ENCODE measurements at regions not wholly inside any gene's neighbourhood (a gene's known extent, or its start where the extent isn't known, plus 50 kb on each side); places are given as distances from the start of the nearest gene placed in this dataset.

DNA sequence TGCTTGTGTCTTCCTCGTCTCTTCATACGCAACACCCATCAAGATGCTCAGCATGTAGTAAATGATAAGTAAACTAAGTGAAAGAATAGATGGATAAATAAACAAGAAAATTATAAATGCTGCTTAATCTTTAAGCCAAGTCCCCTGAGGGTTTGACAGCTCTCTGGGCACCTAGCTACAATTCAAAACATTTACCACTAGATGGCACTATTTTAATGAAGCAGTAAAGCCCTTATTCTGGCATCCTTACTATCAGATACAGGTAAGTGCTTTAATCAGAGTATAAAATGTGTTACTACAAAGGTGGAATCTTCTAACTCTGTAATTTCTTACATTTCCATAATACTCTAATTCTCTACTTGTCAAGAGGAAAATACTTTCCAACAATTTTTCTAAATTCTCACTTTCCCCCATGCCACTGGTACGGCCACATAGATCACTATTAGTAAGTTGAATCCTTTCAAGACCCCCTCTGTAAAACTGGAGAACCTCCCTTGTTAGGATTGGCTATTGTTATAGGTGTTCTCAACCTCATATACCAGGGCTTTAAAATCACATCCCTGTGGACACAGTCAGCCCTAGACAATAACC lies 137.8 kb downstream of the BARHL2 start:
- no peaks in the 10 kb centered on the region for H3K4me1 Mint-ChIP-seq (ENCODE audit: low read depth)
- ATAC-seq (replicated peaks in 1 of 2) (no peak), DNase-seq (no peak)
- H3K36me3 Mint-ChIP-seq (ENCODE audit: insufficient read depth in 2 of 2) = no peaks in the 10 kb centered on the region
- H3K27me3 Mint-ChIP-seq (ENCODE audit: low read depth) = peaks cover 7% of the 10 kb centered on the region
- no peaks in the 10 kb centered on the region for H3K9me3 Mint-ChIP-seq
- H3K27ac Mint-ChIP-seq = no peak overlapping the region
- no peak overlapping the region for H3K4me3 Mint-ChIP-seq

DNA sequence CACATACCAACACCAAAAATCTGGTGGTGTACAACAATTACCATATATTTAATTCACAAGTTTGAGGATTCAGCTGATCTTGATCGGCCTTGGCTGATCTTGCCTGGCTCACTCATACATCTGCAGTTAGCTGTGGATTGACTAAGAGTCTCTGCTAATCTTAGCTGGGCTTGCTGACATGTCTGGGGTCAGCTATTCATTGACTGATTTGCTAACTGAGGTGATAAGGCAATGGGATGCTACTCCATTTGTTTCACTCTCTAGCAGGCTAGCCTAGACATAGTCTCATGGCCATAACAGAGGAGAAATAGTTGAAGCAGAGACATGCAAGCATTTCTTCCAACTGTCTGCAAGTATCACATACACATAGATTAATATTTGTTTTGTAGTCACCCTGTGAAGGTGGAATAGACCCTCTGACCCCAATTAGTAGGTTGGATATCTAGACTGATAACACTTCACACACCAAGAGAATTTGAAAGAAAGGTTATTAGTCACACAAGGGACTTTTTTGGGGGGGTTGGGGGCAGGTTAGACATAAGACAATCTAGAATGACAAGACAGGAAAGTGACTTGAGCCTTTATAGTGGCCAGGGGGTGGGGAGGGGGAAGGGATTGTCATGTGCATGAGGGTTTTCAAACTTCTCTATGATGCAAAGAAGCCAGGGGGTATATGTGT lies 142.3 kb downstream of the BARHL2 start:
- H3K36me3 Mint-ChIP-seq (ENCODE audit: insufficient read depth in 2 of 2) = no peaks in the 10 kb centered on the region
- H3K27me3 Mint-ChIP-seq (ENCODE audit: low read depth) = no peaks in the 10 kb centered on the region
- H3K27ac Mint-ChIP-seq = no peak overlapping the region
- no peak for ATAC-seq (replicated peaks in 1 of 2)
- no peaks in the 10 kb centered on the region for H3K4me1 Mint-ChIP-seq (ENCODE audit: low read depth)
- H3K4me3 Mint-ChIP-seq = no peak overlapping the region
- H3K9me3 Mint-ChIP-seq = no peaks in the 10 kb centered on the region
- no peak for DNase-seq

DNA sequence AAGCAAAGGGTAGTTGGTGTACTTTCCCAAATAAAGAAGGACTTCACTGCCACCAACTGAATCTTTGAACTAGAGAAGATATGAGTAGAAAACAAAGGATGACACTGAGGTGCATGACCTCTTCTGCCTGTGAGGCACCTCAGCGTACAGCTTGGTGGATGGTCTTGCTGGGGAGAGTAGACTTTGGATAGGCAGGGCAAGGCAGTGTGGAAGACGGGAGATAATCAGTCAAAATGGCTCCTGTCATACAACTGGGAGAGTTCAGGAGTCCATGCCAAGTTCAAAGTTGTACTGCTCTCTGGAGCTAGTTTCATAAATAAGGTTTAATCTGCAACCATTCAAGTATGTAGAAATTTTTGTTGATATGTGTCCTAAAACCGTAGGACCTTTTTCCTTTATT lies 143.4 kb downstream of the BARHL2 start:
- Mint-ChIP-seq H3K4me1 (ENCODE audit: low read depth) (no peaks in the 10 kb centered on the region), H3K27me3 (ENCODE audit: low read depth) (no peaks in the 10 kb centered on the region), H3K27ac (no peak overlapping the region), H3K36me3 (ENCODE audit: insufficient read depth in 2 of 2) (no peaks in the 10 kb centered on the region), H3K4me3 (no peak overlapping the region), H3K9me3 (no peaks in the 10 kb centered on the region)
- ATAC-seq (replicated peaks in 1 of 2) (no peak), DNase-seq (no peak)

DNA sequence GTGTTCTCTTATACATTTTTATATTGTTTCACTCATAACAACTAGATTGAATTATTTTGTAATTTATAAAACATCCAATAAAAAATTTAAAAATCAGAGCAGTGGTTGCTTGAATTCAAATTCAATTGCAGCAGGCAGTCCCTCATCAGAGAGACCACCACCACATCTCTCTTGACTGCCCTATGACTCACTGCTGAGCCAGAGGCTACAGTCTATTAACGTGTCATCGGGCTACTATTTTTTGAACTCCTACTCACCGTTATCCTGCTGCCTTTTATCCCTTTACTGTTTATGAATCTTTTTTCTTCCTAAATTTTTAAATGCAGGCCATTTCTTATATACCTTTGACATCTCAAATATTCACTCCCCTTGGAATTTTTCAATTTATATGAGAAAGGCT lies 144.7 kb downstream of the BARHL2 start:
- Mint-ChIP-seq H3K36me3 (ENCODE audit: insufficient read depth in 2 of 2) (no peaks in the 10 kb centered on the region), H3K27me3 (ENCODE audit: low read depth) (no peaks in the 10 kb centered on the region), H3K9me3 (no peaks in the 10 kb centered on the region), H3K4me1 (ENCODE audit: low read depth) (no peaks in the 10 kb centered on the region), H3K4me3 (no peak overlapping the region), H3K27ac (no peak overlapping the region)
- ATAC-seq (replicated peaks in 1 of 2) = no peak
- no peak for DNase-seq

DNA sequence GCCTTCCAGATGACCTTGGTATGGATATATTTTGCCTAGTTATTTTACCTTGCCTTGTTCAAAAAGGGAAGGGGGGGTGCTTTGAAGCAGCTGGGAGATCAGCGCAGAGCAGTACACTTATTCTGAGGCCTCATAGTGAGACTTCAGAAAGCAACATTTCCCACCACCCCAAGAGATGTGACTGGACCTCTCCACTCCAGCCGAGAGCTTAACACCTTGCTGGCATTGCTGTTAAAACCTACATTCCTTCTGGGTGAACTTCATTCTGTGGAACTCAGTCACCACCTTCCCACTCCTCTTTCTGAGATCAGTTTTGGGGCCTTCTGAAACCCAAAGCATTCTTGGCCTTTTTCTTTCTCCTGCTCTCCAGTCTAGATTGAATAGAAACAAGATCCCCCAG lies 148.7 kb downstream of the BARHL2 start:
- ATAC-seq (replicated peaks in 1 of 2) (no peak), DNase-seq (no peak)
- no peaks in the 10 kb centered on the region for H3K4me1 Mint-ChIP-seq (ENCODE audit: low read depth)
- H3K4me3 Mint-ChIP-seq = no peak overlapping the region
- H3K36me3 Mint-ChIP-seq (ENCODE audit: insufficient read depth in 2 of 2) = no peaks in the 10 kb centered on the region
- H3K27me3 Mint-ChIP-seq (ENCODE audit: low read depth) = peaks cover 8% of the 10 kb centered on the region
- H3K9me3 Mint-ChIP-seq = no peaks in the 10 kb centered on the region
- H3K27ac Mint-ChIP-seq = no peak overlapping the region

DNA sequence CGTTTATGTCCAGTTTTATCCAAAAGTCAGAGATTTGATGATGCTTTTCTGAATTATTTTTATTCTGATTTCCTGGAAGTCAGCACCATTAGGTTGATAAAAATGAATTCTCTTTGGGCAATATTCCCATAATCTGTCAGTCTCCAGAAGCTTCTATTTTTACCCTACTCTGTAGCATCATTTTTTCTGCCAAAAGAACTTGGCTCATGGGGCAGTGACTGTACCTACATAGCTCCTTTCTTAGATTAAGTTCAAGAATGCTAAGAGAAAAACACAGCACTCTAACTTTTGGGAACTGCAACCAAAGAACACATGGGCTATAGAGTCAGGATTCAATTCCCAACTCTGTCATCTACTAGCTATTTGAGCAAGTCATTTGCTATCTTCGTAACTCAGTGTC lies 152.9 kb downstream of the BARHL2 start:
- peaks cover 23% of the 10 kb centered on the region for H3K27me3 Mint-ChIP-seq (ENCODE audit: low read depth)
- no peak overlapping the region for H3K27ac Mint-ChIP-seq
- ATAC-seq (replicated peaks in 1 of 2) (no peak), DNase-seq (no peak)
- H3K4me3 Mint-ChIP-seq = no peak overlapping the region
- H3K36me3 Mint-ChIP-seq (ENCODE audit: insufficient read depth in 2 of 2) = no peaks in the 10 kb centered on the region
- no peaks in the 10 kb centered on the region for H3K9me3 Mint-ChIP-seq
- peaks cover 5% of the 10 kb centered on the region for H3K4me1 Mint-ChIP-seq (ENCODE audit: low read depth)

DNA sequence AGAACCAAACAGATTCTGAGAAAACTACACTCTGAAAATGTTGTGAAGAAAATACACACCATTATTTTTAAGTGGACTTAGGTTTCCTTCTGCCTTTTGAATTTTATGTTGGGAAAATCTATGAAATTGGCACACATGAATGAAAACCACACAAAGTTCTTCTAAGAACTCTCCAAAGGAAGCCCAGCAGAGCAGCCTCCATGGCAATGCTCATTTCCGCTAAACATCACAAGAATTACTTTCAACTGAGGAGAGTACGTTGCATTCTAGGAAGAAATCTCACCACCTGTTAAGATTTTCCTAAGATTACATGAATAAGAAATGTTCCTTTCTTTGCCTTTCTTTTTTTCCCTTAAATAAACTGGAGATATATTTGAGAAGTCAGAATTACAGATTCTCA lies 154.2 kb downstream of the BARHL2 start:
- Mint-ChIP-seq H3K4me3 (no peak overlapping the region), H3K27me3 (ENCODE audit: low read depth) (peaks cover 28% of the 10 kb centered on the region), H3K4me1 (ENCODE audit: low read depth) (peaks cover 16% of the 10 kb centered on the region), H3K27ac (no peak overlapping the region), H3K36me3 (ENCODE audit: insufficient read depth in 2 of 2) (no peaks in the 10 kb centered on the region), H3K9me3 (no peaks in the 10 kb centered on the region)
- DNase-seq (no peak), ATAC-seq (replicated peaks in 1 of 2) (no peak)

DNA sequence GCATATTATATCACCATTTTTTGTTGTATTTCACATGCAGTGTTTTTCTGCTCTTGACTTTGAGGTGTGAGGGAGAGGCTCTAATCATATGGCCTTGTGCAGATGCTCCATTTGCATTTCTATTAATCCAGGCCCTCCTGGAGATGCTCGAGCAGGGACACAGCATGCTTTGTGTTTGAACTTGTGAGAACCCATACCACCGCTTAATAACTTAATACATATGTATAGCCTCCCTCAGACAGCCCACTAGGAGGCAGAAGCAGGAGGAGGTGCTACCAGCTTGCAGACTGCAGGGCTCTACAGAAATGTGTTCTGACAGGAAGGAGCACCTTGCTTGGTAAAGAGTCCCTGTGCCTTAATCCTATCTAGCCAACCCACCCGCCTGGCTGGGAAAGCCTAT lies 155.2 kb downstream of the BARHL2 start:
- no peaks in the 10 kb centered on the region for H3K9me3 Mint-ChIP-seq
- ATAC-seq (replicated peaks in 1 of 2) = no peak
- DNase-seq = no peak
- no peak overlapping the region for H3K27ac Mint-ChIP-seq
- peaks cover 28% of the 10 kb centered on the region for H3K27me3 Mint-ChIP-seq (ENCODE audit: low read depth)
- peaks cover 16% of the 10 kb centered on the region for H3K4me1 Mint-ChIP-seq (ENCODE audit: low read depth)
- H3K36me3 Mint-ChIP-seq (ENCODE audit: insufficient read depth in 2 of 2) = no peaks in the 10 kb centered on the region
- H3K4me3 Mint-ChIP-seq = no peak overlapping the region

DNA sequence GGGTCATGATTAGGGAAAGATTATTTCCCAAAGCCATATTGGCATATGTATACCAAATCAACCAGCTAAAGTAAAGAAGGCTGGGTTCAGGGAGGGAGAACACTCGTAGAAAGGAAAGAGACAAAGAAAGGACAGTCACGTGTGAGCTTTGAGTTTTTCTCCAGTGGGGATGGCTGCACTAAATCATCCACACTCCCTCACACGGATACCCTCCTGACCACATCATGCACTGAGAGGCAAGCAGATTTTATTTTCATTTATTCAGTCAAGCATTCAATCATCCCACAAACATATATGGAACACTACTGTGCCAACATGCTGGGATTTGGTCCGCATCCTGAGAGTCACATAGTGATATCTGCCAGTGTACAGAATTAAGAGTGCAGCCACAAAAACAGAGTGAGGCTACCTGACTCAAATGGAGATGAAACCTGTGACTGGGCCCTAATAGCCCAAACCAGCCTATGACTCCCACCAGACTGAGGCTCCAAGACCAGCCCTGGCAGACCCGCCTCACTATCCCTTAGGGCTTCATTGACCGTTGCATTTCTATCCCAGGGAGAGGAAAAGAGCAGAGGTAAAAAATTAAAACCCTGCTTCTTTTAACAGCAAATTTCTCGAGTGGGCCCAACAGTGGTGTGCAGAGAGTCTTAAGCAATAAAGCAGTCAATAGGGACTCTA lies 155.9 kb downstream of the BARHL2 start:
- DNase-seq (no peak), ATAC-seq (replicated peaks in 1 of 2) (no peak)
- peaks cover 16% of the 10 kb centered on the region for H3K4me1 Mint-ChIP-seq (ENCODE audit: low read depth)
- H3K27ac Mint-ChIP-seq = no peak overlapping the region
- H3K36me3 Mint-ChIP-seq (ENCODE audit: insufficient read depth in 2 of 2) = no peaks in the 10 kb centered on the region
- H3K9me3 Mint-ChIP-seq = no peaks in the 10 kb centered on the region
- peaks cover 28% of the 10 kb centered on the region for H3K27me3 Mint-ChIP-seq (ENCODE audit: low read depth)
- no peak overlapping the region for H3K4me3 Mint-ChIP-seq

DNA sequence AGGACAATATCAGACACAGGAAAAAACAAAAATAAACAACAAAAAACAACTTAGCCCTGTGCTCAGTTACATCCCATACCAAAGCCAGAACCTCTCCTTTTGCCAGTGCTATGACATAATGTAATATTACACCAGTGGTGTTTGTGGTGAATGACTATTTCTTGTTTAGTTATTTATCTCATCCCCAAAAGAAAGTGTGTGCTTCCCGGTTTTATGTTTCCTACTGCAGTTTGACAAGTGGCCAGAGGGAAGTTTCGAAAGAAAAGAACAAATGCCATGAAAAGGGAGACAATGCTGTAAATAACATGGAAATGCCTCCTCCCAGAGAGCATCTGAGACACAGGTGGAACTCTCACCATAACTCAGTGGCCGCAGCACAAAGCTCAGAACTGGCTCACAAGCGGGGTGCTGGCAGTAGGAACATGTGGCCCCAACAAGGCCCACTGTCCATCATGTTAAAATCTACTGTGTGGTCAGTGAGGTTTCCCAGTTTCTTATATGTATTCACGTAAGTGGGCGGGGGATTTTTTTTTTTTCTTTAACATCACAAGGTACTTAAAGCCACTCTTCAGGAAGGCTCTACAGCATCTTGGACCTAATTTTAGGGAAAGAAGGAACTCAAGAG lies 158.2 kb downstream of the BARHL2 start:
- Mint-ChIP-seq H3K27me3 (ENCODE audit: low read depth) (peaks cover 19% of the 10 kb centered on the region), H3K9me3 (no peaks in the 10 kb centered on the region), H3K4me1 (ENCODE audit: low read depth) (peaks cover 16% of the 10 kb centered on the region), H3K27ac (no peak overlapping the region), H3K36me3 (ENCODE audit: insufficient read depth in 2 of 2) (no peaks in the 10 kb centered on the region), H3K4me3 (no peak overlapping the region)
- no peak for ATAC-seq (replicated peaks in 1 of 2)
- no peak for DNase-seq

DNA sequence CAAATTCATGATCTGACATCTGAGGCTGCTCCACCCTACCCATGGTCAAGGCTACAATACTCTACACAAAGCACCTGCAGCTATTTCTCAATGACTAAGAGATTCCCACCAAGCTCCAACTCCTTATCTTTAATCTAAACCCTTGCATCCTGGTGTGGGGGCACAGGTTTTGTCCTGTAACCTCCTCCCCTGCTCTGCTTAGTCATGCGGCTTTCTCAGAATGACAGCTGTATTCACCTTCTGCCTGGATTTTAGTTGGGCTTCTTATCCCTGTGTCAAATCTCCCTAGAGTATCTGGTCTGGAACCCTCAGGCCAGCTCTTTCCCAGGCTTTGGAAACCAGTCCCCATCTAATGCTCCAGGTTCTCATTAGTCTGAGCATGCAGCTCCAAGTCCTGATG lies 159.0 kb downstream of the BARHL2 start:
- Mint-ChIP-seq H3K36me3 (ENCODE audit: insufficient read depth in 2 of 2) (no peaks in the 10 kb centered on the region), H3K27me3 (ENCODE audit: low read depth) (peaks cover 19% of the 10 kb centered on the region)
- peak in 1 of 2 donors; percentile 45 for ATAC-seq (replicated peaks in 1 of 2)

DNA sequence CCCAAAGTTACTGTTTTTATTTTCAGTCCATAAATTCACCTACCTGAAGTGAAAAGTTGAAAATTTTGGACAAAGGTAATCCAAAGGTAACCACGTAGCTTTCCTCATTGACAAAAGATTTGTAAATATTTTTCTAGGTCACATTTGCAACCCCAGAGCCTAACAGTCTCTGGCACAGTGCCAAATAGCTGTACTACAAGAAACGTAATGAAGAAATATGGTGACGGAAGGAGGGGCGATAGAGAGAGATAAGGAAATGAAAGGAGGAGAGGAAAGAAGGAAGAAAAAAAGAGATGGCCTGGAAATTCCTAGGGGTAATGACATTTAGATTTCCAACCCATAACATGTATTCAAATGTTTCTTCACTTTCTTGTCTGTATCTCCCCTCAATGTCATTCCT lies 159.4 kb downstream of the BARHL2 start:
- H3K9me3 Mint-ChIP-seq = no peaks in the 10 kb centered on the region
- H3K4me1 Mint-ChIP-seq (ENCODE audit: low read depth) = peaks cover 16% of the 10 kb centered on the region
- no peaks in the 10 kb centered on the region for H3K36me3 Mint-ChIP-seq (ENCODE audit: insufficient read depth in 2 of 2)
- H3K27me3 Mint-ChIP-seq (ENCODE audit: low read depth) = peaks cover 19% of the 10 kb centered on the region
- ATAC-seq (replicated peaks in 1 of 2) (no peak), DNase-seq (no peak)
- H3K4me3 Mint-ChIP-seq = no peak overlapping the region
- no peak overlapping the region for H3K27ac Mint-ChIP-seq

More for the DNA sequence above, 159.0 kb downstream of the BARHL2 start:
- DNase-seq = no peak
- Mint-ChIP-seq H3K9me3 (no peaks in the 10 kb centered on the region), H3K27ac (no peak overlapping the region), H3K4me3 (no peak overlapping the region), H3K4me1 (ENCODE audit: low read depth) (peaks cover 16% of the 10 kb centered on the region)

DNA sequence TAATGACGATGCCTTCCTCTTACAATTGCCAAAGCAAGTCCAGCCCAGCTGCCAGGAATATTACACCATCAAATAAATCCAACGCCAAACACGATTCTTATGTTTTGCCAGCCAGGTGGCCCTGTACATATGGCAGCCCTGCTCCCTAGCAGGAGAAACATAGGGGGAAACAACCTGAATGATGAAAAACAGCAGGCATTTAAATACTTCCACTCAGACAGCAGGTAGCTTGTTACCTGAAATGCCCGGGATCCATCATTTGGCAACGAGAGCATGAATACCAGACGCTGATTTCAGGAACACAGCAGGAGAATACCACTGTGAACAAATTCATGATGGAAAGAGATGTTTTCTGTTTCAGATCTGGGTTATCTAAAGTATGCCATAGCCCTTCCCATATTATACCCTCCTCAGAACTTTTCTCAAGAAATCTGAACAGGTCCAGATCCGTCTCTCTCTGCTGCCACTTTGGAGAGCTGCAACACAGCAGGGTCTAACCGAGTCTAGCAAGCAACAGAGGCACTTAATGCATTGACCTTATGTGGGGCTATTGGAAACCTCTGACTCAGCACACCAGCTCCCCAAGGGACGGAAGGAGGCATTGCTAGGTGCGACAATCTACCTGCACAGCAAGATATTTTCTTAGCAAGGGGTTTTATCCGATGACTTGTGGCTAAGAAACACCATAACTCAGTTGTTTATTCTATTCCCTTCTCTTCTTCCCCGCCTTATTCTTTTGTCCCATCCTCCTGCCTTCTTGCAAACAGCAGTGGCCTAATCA lies 166.3 kb downstream of the BARHL2 start:
- ATAC-seq (replicated peaks in 1 of 2) = no peak

More for the DNA sequence above, 166.3 kb downstream of the BARHL2 start:
- Mint-ChIP-seq H3K27me3 (ENCODE audit: low read depth) (peaks cover 6% of the 10 kb centered on the region), H3K9me3 (no peaks in the 10 kb centered on the region), H3K4me1 (ENCODE audit: low read depth) (no peaks in the 10 kb centered on the region), H3K36me3 (ENCODE audit: insufficient read depth in 2 of 2) (no peaks in the 10 kb centered on the region), H3K4me3 (no peak overlapping the region), H3K27ac (no peak overlapping the region)
- no peak for DNase-seq

Measured in activated T-cell treated with anti-CD3 and anti-CD28 coated beads, Interleukin-2, amount 50 U/mL, for 72 hours (primary cell).